GM23338 (cell line): ENCODE measurements at regions not wholly inside any gene's neighbourhood (a gene's known extent, or its start where the extent isn't known, plus 50 kb on each side); places are given as distances from the start of the nearest gene placed in this dataset.

Source experiments
- ATAC-seq: fragments of 200-7000 bp; cut with Tn5 transposase; 3 replicates; pipeline ENCODE4 v1.9.1; 2020
- DNase-seq: peaks from one replicate; pipeline ENCODE4 v3.0.0-alpha.2; 2015; ENCODE audit warnings: low spot score
- H2AFZ ChIP-seq: fragments of 200-600 bp; sonication (generic); 2 replicates; pipeline ENCODE4 v1.8.0; 2016; ENCODE audit warnings: antibody characterized with exemption, mild to moderate bottlenecking, moderate library complexity
- H3F3A ChIP-seq: fragments of 200-600 bp; sonication (generic); replicated peaks from 2 replicates; pipeline ENCODE4 v1.8.0; 2017; ENCODE audit warnings: antibody characterized with exemption, mixed run types, low read depth
- H3K27ac ChIP-seq: fragments of 200-600 bp; sonication (generic); 2 replicates; pipeline ENCODE4 v1.6.1; 2016; ENCODE audit warnings: low read depth
- H3K27me3 ChIP-seq: fragments of 200-600 bp; sonication (generic); 2 replicates; pipeline ENCODE4 v1.8.0; 2016; ENCODE audit warnings: mild to moderate bottlenecking, mixed run types, moderate library complexity; ENCODE audit not compliant: insufficient read depth
- H3K36me3 ChIP-seq: fragments of 200-600 bp; sonication (generic); 2 replicates; pipeline ENCODE4 v1.8.0; 2016; ENCODE audit warnings: mild to moderate bottlenecking; ENCODE audit not compliant: insufficient read depth
- H3K4me1 ChIP-seq: fragments of 200-600 bp; sonication (generic); 2 replicates; pipeline ENCODE4 v1.8.0; 2016; ENCODE audit warnings: mild to moderate bottlenecking, moderate library complexity; ENCODE audit not compliant: insufficient read depth
- H3K4me2 ChIP-seq: fragments of 200-600 bp; sonication (generic); 2 replicates; pipeline ENCODE4 v1.7.1; 2017; ENCODE audit warnings: mixed run types
- H3K4me3 ChIP-seq: fragments of 200-600 bp; sonication (generic); 2 replicates; pipeline ENCODE4 v1.6.1; 2016; ENCODE audit warnings: mixed run types
- H3K79me2 ChIP-seq: fragments of 200-600 bp; sonication (generic); replicated peaks from 2 replicates; pipeline ENCODE4 v1.8.0; 2017; ENCODE audit warnings: mild to moderate bottlenecking; ENCODE audit not compliant: insufficient read depth
- H3K9me2 ChIP-seq: fragments of 200-600 bp; sonication (generic); 2 replicates; pipeline ENCODE4 v1.8.0; 2017; ENCODE audit not compliant: insufficient read depth
- H4K20me1 ChIP-seq: fragments of 200-600 bp; sonication (generic); replicated peaks from 2 replicates; pipeline ENCODE4 v1.8.0; 2017; ENCODE audit warnings: mild to moderate bottlenecking; ENCODE audit not compliant: insufficient read depth
- H3K27ac Mint-ChIP-seq: 2 replicates; pipeline ENCODE4 v1.8.0; 2020; ENCODE audit warnings: inconsistent platforms, mild to moderate bottlenecking, moderate library complexity, mixed read lengths
- H3K27me3 Mint-ChIP-seq: 3 replicates; pipeline ENCODE4 v1.8.0; 2022; ENCODE audit warnings: low read depth, mild to moderate bottlenecking, moderate library complexity, mixed read lengths, inconsistent platforms; ENCODE audit not compliant: insufficient read depth, poor library complexity
- H3K36me3 Mint-ChIP-seq: 3 replicates; pipeline ENCODE4 v1.8.0; 2021; ENCODE audit warnings: low read depth, mild to moderate bottlenecking, inconsistent platforms, moderate library complexity, mixed read lengths
- H3K4me1 Mint-ChIP-seq: 3 replicates; pipeline ENCODE4 v1.8.0; 2020; ENCODE audit warnings: mild to moderate bottlenecking, inconsistent platforms, mixed read lengths
- H3K4me3 Mint-ChIP-seq: 3 replicates; pipeline ENCODE4 v1.8.0; 2021; ENCODE audit warnings: moderate library complexity, mild to moderate bottlenecking, inconsistent platforms, mixed read lengths
- H3K9me3 Mint-ChIP-seq: 3 replicates; pipeline ENCODE4 v1.8.0; 2020; ENCODE audit warnings: moderate library complexity, mild to moderate bottlenecking, inconsistent platforms, mixed read lengths
- CREB1 ChIP-seq: fragments of 250-450 bp; sonication (Bioruptor Pico); IDR thresholded peaks from 2 replicates; pipeline ENCODE4 v1.5.0; 2020; ENCODE audit warnings: low read depth, mild to moderate bottlenecking, moderate library complexity
- CTCF ChIP-seq, 2 experiments: fragments of 200-600 bp in 1 of 2; sonication (generic) in 1 of 2; conservative IDR thresholded peaks; 2 replicates each; pipeline versions ENCODE4 v1.5.1 to v1.6.1; 2016 to 2017; ENCODE audit warnings: antibody characterized with exemption in 2 of 2, low read depth in 2 of 2, mild to moderate bottlenecking in 2 of 2, moderate library complexity in 1 of 2
- ETS1 ChIP-seq: IDR thresholded peaks from 2 replicates; pipeline ENCODE4 v1.6.1; 2016; ENCODE audit warnings: antibody characterized with exemption
- EZH2 ChIP-seq: fragments of 200-600 bp; sonication (generic); IDR thresholded peaks from one replicate; pipeline ENCODE4 v1.8.0; 2017; ENCODE audit warnings: antibody characterized with exemption, mild to moderate bottlenecking, low read depth; ENCODE audit not compliant: unreplicated experiment
- EZH2phosphoT487 ChIP-seq: fragments of 200-600 bp; sonication (generic); IDR thresholded peaks from one replicate; pipeline ENCODE4 v1.8.1; 2018; ENCODE audit warnings: antibody characterized with exemption; ENCODE audit not compliant: unreplicated experiment
- JUNB ChIP-seq: IDR thresholded peaks from one replicate; pipeline ENCODE4 v1.6.1; 2016; ENCODE audit warnings: antibody characterized with exemption; ENCODE audit not compliant: unreplicated experiment
- NANOG ChIP-seq: IDR thresholded peaks from 2 replicates; pipeline ENCODE4 v1.6.1; 2016; ENCODE audit warnings: antibody characterized with exemption, borderline replicate concordance
- POLR2AphosphoS5 ChIP-seq: IDR thresholded peaks from 2 replicates; pipeline ENCODE4 v1.6.1; 2016; ENCODE audit warnings: antibody characterized with exemption, low read depth
- REST ChIP-seq: IDR thresholded peaks from one replicate; pipeline ENCODE4 v1.6.1; 2018; ENCODE audit warnings: antibody characterized with exemption; ENCODE audit not compliant: unreplicated experiment
- STAT1 ChIP-seq: IDR thresholded peaks from one replicate; pipeline ENCODE4 v1.6.1; 2016; ENCODE audit warnings: antibody characterized with exemption; ENCODE audit not compliant: unreplicated experiment
- ZNF114 ChIP-seq: fragments of 250-450 bp; sonication (Bioruptor Pico); IDR thresholded peaks from 2 replicates; pipeline ENCODE4 v1.5.0; 2020; ENCODE audit warnings: mild to moderate bottlenecking, moderate library complexity
- ZNF331 ChIP-seq: fragments of 250-450 bp; sonication (Bioruptor Pico); IDR thresholded peaks from 2 replicates; pipeline ENCODE4 v1.5.0; 2020; ENCODE audit warnings: low read depth, mild to moderate bottlenecking, moderate library complexity
- ZNF462 ChIP-seq: fragments of 250-450 bp; sonication (Bioruptor Pico); IDR thresholded peaks from 2 replicates; pipeline ENCODE4 v1.5.0; 2020; ENCODE audit warnings: mild to moderate bottlenecking, moderate library complexity

GRCh38 chr15:62607114-62607462 is 435.5 kb upstream of the TPM1 start:
- Histone ChIP-seq H3K9me2 (no peaks in the 10 kb centered on the region), H3K4me1 (no peaks in the 10 kb centered on the region), H3K4me3 (no peak overlapping the region), H3K27me3 (no peaks in the 10 kb centered on the region), H3K27ac (no peak overlapping the region), H3K36me3 (no peaks in the 10 kb centered on the region), H2AFZ (no peak overlapping the region), H3F3A (no peaks in the 10 kb centered on the region), H3K4me2 (no peak overlapping the region), H4K20me1 (no peaks in the 10 kb centered on the region; the same call in 1 of the 2 replicates), H3K79me2 (no peaks in the 10 kb centered on the region; the same call in 1 of the 2 replicates)
- H3K36me3 Mint-ChIP-seq: no peaks in the 10 kb centered on the region
- H3K27me3 Mint-ChIP-seq: no peaks in the 10 kb centered on the region
- H3K27ac Mint-ChIP-seq: no peak overlapping the region
- no peak overlapping the region for H3K4me3 Mint-ChIP-seq
- peaks cover 9% of the 10 kb centered on the region for H3K4me1 Mint-ChIP-seq
- no peak for ATAC-seq
- no peak for DNase-seq
- no peaks in the 10 kb centered on the region for H3K9me3 Mint-ChIP-seq
- TF ChIP-seq CTCF (conservative IDR thresholded peaks at IDR 0.05; ENCODE audit: low read depth in 2 of 2): no peak
- TF ChIP-seq REST: no peak
- TF ChIP-seq POLR2AphosphoS5: no peak
- no peak for TF ChIP-seq ZNF462
- no peak for TF ChIP-seq ETS1
- TF ChIP-seq EZH2: no peak
- no peak for TF ChIP-seq ZNF331 (CRISPR knock-in tag)
- TF ChIP-seq CREB1: no peak
- TF ChIP-seq NANOG: no peak
- no peak for TF ChIP-seq ZNF114 (CRISPR knock-in tag)
- TF ChIP-seq EZH2phosphoT487: no peak
- no peak for TF ChIP-seq STAT1
- no peak for TF ChIP-seq JUNB
